GM12875 (cell line): ENCODE measurements at regions not wholly inside any gene's neighbourhood (a gene's known extent, or its start where the extent isn't known, plus 50 kb on each side); places are given as distances from the start of the nearest gene placed in this dataset.
"Not testable (repeated sequence)": the region's sequence is repeated elsewhere in the genome, so short reads cannot be mapped to it uniquely, and the experiment has no call there.

ENCODE experiments used
- H3K4me3 ChIP-seq: one replicate; pipeline ENCODE4 v1.5.1; 2011; ENCODE audit warnings: low read depth, low read length, control low read depth
- TF ChIP-seq, protein P1 (sequence below): IDR thresholded peaks from 2 replicates; pipeline ENCODE4 v1.5.1; 2011; ENCODE audit warnings: low read depth, mild to moderate bottlenecking, control low read depth, inconsistent platforms, low read length, moderate library complexity, borderline replicate concordance; ENCODE audit not compliant: insufficient read depth

DNA sequence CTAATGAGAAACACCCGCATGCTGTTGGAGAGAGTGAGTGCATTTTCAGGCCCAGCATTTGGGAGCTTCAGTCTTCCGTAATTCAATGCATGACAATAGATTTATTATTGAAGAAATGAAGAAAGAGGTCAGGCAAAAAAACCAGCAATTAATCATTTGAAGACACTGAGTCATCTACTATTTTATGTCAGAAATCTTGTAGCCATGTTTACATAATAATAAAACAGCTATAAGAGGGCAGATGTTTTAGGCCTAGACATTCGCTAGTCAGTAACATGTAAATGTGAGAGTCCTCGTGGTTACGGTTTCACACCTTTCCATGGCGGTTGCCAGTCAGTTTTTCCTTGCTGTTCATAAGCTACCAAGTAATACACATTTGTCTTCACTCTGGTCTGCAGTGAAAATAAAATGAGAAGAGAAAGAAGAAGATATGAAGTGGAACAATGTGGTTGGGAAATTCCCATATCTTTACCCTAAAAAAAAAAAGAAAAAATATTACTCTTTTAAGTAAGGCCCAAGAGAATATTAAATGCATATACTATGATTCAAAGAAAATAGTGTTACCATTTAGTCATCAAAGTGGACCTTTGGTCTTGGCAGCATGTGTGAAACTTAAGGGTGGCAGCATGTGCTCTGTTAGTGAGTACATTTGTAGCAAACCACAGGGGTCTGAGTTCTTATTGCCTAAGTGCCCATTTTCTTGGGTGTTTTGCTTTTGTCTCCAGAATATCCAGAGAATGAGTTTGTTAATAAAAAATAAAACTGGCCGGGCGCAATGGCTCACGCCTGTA, 140.5 kb upstream of the TBL1XR1 start:
- no peak overlapping the region for H3K4me3 ChIP-seq
- TF ChIP-seq, protein P1, sequence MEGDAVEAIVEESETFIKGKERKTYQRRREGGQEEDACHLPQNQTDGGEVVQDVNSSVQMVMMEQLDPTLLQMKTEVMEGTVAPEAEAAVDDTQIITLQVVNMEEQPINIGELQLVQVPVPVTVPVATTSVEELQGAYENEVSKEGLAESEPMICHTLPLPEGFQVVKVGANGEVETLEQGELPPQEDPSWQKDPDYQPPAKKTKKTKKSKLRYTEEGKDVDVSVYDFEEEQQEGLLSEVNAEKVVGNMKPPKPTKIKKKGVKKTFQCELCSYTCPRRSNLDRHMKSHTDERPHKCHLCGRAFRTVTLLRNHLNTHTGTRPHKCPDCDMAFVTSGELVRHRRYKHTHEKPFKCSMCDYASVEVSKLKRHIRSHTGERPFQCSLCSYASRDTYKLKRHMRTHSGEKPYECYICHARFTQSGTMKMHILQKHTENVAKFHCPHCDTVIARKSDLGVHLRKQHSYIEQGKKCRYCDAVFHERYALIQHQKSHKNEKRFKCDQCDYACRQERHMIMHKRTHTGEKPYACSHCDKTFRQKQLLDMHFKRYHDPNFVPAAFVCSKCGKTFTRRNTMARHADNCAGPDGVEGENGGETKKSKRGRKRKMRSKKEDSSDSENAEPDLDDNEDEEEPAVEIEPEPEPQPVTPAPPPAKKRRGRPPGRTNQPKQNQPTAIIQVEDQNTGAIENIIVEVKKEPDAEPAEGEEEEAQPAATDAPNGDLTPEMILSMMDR = no peak

DNA sequence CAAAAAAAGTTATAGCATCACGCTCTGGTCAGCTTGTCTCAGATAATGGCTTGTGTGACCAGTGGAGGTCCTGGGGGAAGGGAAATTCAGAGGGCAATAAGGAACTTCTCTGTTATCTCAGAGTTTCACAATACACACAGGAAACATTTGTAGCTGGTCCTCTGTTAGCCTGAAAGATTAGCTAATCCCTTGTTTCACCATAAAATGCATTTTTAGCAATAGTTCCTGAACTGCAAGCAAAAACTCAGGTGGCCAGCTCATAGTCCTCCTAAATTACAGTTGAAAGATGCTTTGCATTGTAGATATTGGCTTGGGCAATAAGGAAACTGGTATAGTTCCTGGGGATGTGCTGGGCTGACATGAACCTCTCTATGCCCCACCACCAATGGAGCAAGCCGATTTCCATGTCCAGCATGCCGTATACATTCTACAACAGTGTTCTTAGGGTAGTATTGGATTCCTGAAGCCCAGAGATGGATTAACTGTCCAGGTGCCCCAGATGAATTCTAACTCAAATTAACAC, 141.5 kb upstream of the TBL1XR1 start:
- TF ChIP-seq, protein P1 = no peak
- no peak overlapping the region for H3K4me3 ChIP-seq

DNA sequence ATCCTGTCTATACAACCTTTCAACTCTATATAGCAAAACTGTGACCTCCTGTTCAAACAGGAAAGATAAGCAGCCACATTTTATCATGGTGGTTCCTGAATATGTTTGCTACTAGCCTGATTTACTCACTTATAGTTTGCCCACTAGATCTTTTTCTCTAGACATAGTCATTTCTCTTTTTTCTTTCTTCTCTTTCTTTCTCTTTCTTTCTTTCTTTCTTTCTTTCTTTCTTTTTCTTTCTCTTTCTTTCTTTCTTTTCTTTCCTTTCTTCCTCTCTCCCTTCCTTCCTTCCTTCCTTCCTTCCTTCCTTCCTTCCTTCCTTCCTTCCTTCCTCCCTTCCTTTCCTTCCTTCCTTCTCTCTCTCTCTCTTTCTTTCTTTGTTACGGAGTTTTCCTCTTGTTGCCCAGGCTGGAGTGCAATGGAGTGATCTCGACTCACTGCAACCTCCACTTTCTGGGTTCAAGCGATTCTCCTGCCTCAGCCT, 142.0 kb upstream of the TBL1XR1 start:
- H3K4me3 ChIP-seq = not testable (repeated sequence)

DNA sequence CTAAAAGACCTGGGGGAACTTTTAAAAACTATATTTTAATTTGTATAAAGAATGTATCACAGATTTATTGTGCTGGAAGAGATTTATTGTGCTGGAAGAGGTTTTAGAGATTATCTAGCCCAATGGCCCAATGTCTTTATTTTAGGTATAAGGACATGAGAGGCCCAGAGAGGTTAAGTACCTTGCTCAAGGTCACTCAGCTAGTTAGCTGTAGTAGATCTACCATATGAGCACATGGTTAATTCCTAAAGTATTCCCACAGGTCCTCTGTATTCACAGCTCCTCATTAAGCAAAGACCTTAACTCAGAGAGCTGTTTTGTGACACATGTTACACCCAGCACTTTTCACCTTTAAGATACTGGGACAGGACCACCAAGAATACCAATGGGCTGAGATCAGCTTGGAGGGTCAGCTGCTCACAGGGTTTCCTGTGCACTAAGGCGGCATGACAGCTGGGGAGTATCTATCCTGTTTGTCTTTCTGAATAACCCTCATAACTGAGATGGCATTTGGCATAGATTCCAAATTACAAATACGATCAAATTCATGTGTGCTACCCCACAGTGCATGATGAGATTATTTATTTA, 143.1 kb upstream of the TBL1XR1 start:
- no peak overlapping the region for H3K4me3 ChIP-seq
- TF ChIP-seq, protein P1 = no peak

DNA sequence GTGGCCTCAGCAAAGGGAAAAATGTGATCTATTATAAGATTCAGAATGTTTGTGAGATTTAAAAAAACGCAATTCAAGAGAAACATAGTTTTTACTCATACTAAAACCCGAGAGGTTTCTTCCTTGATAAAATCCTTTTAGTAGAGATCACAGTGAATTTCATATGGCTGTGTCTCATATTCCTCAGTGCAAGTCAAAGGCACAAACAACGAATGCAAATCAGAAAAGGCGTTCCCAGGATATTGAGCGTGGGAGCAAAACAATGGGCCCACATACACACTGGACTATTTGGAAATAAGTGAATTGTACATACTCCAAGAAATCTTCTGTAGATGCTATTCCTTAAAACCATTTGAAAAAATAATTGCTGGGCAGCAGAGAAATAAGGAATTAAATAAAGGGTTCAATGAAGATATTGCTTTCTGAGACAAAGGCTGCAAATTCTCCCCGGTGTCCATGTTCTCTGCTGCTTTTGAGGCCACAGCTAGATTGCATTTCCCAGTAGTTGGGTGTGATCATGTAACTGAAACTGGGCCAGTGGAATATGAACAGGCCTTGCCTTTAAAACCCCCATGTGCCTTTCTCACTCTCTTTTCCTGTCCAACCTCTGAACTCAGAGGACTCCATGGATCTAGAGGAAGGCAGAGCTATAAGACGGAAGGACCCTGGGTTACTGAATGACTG, 144.6 kb upstream of the TBL1XR1 start:
- H3K4me3 ChIP-seq = no peak overlapping the region
- TF ChIP-seq, protein P1 = no peak

DNA sequence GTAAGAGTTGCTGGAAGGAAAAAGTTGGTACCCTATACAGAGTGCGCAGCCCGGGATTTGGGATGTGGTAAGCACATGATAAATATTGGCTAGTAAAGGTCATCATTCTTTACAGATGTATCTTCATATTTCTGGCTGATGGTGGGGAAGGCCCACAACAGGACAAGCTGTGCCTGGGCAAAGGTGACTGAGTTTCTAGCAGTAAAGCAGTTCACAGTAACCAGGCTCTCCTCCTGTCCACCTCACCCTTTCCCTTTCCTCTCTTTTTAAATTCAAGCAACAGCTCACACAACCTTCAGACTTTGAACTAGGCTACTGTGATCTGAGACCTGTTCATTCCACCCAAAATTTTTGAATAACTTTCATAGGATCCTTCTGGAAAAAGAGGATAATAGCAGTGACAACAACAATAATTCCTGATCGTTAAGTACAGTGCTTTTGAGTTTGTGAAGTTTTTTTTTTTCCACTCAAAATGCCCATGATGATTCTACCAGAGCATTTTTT, 145.9 kb upstream of the TBL1XR1 start:
- H3K4me3 ChIP-seq = no peak overlapping the region
- TF ChIP-seq, protein P1 = no peak

DNA sequence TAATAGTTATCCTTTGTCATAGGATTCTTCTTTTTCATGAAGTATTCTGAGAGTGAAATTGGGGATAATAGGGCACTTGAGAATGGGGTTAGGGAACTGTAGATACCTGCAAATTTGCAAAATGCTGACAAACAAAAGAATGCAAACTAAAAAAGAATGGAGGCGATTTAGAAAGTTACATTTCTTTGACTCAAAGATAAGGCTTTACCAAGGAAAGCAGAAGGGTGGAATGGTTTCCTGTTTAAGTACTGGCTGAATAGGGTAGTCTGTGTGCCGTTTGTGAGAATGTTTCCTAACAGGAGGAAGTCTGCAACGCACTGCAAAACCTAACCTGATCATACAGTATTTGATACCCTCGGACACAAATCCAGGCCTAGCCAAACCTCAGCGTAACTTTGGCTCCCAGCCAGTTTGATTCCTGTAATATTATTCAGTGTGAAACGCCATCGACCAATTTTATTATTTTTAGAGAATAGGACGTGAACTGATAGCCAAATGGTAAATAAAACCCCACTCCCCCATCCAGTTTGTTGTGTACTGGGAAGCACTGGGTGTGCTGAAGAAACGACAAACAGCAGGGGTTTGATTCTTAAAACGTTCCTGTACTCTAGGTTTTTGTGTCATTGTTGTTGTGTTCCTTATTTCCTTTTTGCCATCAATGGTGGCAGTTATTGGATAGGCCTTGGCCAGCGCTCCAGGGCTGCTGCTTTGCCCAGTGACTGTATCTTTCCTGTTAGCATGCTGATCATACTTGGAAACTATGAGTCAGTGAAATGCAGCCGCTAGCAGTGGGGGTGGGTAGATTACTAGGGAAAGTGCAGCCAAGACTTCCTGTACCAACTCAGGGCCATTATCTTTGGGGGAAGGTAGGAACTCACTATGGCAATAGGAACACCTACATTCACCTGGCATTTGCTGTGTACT, 148.0 kb upstream of the TBL1XR1 start:
- H3K4me3 ChIP-seq = no peak overlapping the region
- TF ChIP-seq, protein P1 = no peak
